K562 (cell line): ENCODE measurements at regions not wholly inside any gene's neighbourhood (a gene's known extent, or its start where the extent isn't known, plus 50 kb on each side); places are given as distances from the start of the nearest gene placed in this dataset.

Source experiments
- ATAC-seq: fragments of 200-7000 bp; cut with Tn5 transposase; 3 replicates; pipeline ENCODE4 v1.9.1; 2020; ENCODE audit warnings: moderate library complexity
- BruUV-seq: library from RNA; stranded (reverse); fragments of 400-500 nt; replicated peaks from 2 replicates; lab custom pipeline; 2021; lab: Mats Ljungman, UMichigan
- CTCF ChIA-PET: fragments of 300-600 bp; formaldehyde crosslinking; extraction: SDS; loops from one replicate; lab custom pipeline; 2021; ENCODE audit warnings: low intra/inter-chr PET ratio; lab: Yijun Ruan, JAX
- POLR2A ChIA-PET: fragments of 300-600, 350-650 bp; sonication (Branson Sonifier 250); formaldehyde crosslinking; extraction: SDS; loops from one replicate; lab custom pipeline; 2021; ENCODE audit warnings: antibody characterized with exemption, inconsistent platforms; lab: Yijun Ruan, JAX
- DNase-seq, 4 experiments: peaks; one replicate each; pipeline versions ENCODE4 v3.0.0 to v3.0.0-alpha.2; 2011 to 2018; ENCODE audit warnings: low spot score in 3 of 4, mixed read lengths in 3 of 4; ENCODE audit errors: extremely low read depth in 1 of 4
- FAIRE-seq: peaks from 2 replicates; lab custom pipeline; 2011; peaks lifted over from hg19 to GRCh38; lab: Jason Lieb, UNC
- H2AFZ ChIP-seq: 2 replicates; pipeline ENCODE4 v1.6.0; 2011; ENCODE audit warnings: low read depth, low read length, control low read depth, inconsistent platforms
- H3K27ac ChIP-seq: fragments of 200-600 bp; 3 replicates; pipeline ENCODE4 v1.8.0; 2011; ENCODE audit warnings: low read depth, mild to moderate bottlenecking, control low read depth, inconsistent platforms, low read length, moderate library complexity, mixed read lengths; ENCODE audit errors: extremely low read depth
- H3K27me3 ChIP-seq, 2 experiments: fragments of 300-600 bp in 1 of 2; 2 replicates in 1 of 2; 3 replicates in 1 of 2; pipeline versions ENCODE4 v1.6.0 to v1.8.0; 2011; ENCODE audit warnings: inconsistent platforms in 2 of 2, low read length in 2 of 2, mild to moderate bottlenecking in 1 of 2, mixed read lengths in 1 of 2, moderate library complexity in 1 of 2; ENCODE audit not compliant: control insufficient read depth in 2 of 2, insufficient read depth in 2 of 2
- H3K36me3 ChIP-seq: fragments of 300-600 bp; 3 replicates; pipeline ENCODE4 v1.8.0; 2011; ENCODE audit warnings: mild to moderate bottlenecking, low read length, inconsistent platforms; ENCODE audit not compliant: control insufficient read depth, insufficient read depth
- H3K4me1 ChIP-seq, 2 experiments: fragments of 200-600 bp in 1 of 2; replicated peaks in 1 of 2; 2 replicates in 1 of 2; 3 replicates in 1 of 2; pipeline versions ENCODE4 v1.5.1 to v1.8.0; 2011; ENCODE audit warnings: inconsistent platforms in 2 of 2, low read length in 2 of 2, mild to moderate bottlenecking in 1 of 2, mixed read lengths in 1 of 2, moderate library complexity in 1 of 2; ENCODE audit not compliant: control insufficient read depth in 2 of 2, insufficient read depth in 2 of 2
- H3K4me2 ChIP-seq: 2 replicates; pipeline ENCODE4 v1.6.1; 2011; ENCODE audit warnings: low read length, control low read depth, inconsistent platforms, mixed read lengths; ENCODE audit not compliant: insufficient read depth
- H3K4me3 ChIP-seq: fragments of 200-600 bp; sonication (generic), shearing (Covaris generic); 2 replicates; pipeline ENCODE4 v1.5.1; 2016; ENCODE audit warnings: control low read depth, inconsistent platforms
- H3K79me2 ChIP-seq: fragments of 200-600 bp; 3 replicates; pipeline ENCODE4 v1.8.0; 2011; ENCODE audit warnings: low read length, inconsistent platforms; ENCODE audit not compliant: control insufficient read depth, insufficient read depth
- H3K9ac ChIP-seq, 2 experiments: 2 replicates each; pipeline versions ENCODE4 v1.6.0 to v1.6.1; 2011; ENCODE audit warnings: low read depth in 2 of 2, low read length in 2 of 2, control low read depth in 1 of 2, inconsistent platforms in 1 of 2, mild to moderate bottlenecking in 1 of 2, mixed read lengths in 1 of 2; ENCODE audit not compliant: insufficient read depth in 1 of 2
- H3K9me1 ChIP-seq: one replicate; pipeline ENCODE4 v1.6.0; 2011; ENCODE audit warnings: inconsistent platforms, mild to moderate bottlenecking, low read length, moderate library complexity; ENCODE audit not compliant: control insufficient read depth, insufficient read depth
- H3K9me3 ChIP-seq: replicated peaks from 2 replicates; pipeline ENCODE4 v1.5.1; 2011; ENCODE audit warnings: low read depth, low read length, inconsistent platforms; ENCODE audit not compliant: control insufficient read depth, insufficient read depth
- H4K20me1 ChIP-seq: replicated peaks from 2 replicates; pipeline ENCODE4 v1.6.1; 2011; ENCODE audit warnings: low read length, inconsistent platforms, mixed read lengths; ENCODE audit not compliant: control insufficient read depth, insufficient read depth
- HDAC3 ChIP-seq: fragments of 450-650 bp; IDR thresholded peaks from 2 replicates; pipeline ENCODE4 v1.6.1; 2018; ENCODE audit warnings: borderline replicate concordance, mild to moderate bottlenecking, moderate library complexity; ENCODE audit not compliant: partially characterized antibody
- RB1 ChIP-seq: fragments of 450-650 bp; IDR thresholded peaks from 2 replicates; pipeline ENCODE4 v1.6.1; 2017; ENCODE audit warnings: low read depth, mild to moderate bottlenecking
- WGBS: fragments of 100-300 bp; shearing (Covaris generic); methylation state at CpG from one replicate; pipeline ENCODE4 v1.1.6; 2016; ENCODE audit warnings: low coverage, mixed read lengths; ENCODE audit not compliant: insufficient coverage; ENCODE audit errors: missing lambda C conversion rate; 5-methylcytosine and 5-hydroxymethylcytosine counted together
- in situ Hi-C: fragments of 300-500 bp; cut with MboI; formaldehyde crosslinking; loops from 4 replicates; pipeline ENCODE4 v1.15.0; 2018; ENCODE audit warnings: inconsistent platforms, mixed read lengths
- intact Hi-C: fragments of 100-400 bp; cut with micrococcal nuclease; formaldehyde crosslinking; loops from 2 replicates; pipeline ENCODE4 v1.14.2; 2022
- TF ChIP-seq, protein P1 (sequence below): fragments of 450-650 bp; IDR thresholded peaks from one replicate; pipeline ENCODE4 v1.6.1; 2018; ENCODE audit warnings: mild to moderate bottlenecking, moderate library complexity; ENCODE audit not compliant: partially characterized antibody
- TF ChIP-seq, protein P2 (sequence below): sonication (generic); formaldehyde crosslinking; IDR thresholded peaks from 2 replicates; pipeline ENCODE4 v1.9.0; 2022; ENCODE audit warnings: mild to moderate bottlenecking, missing genetic modification reagents
- TF ChIP-seq, protein P3 (sequence below): fragments of 450-650 bp; IDR thresholded peaks from 2 replicates; pipeline ENCODE4 v1.6.1; 2018; ENCODE audit not compliant: partially characterized antibody
- TF ChIP-seq, protein P4 (sequence below): sonication (generic); formaldehyde crosslinking; IDR thresholded peaks from 2 replicates; pipeline ENCODE4 v1.8.0; 2022; ENCODE audit warnings: mild to moderate bottlenecking, missing genetic modification reagents, borderline replicate concordance
- TF ChIP-seq, protein P5 (sequence below): fragments of 250-450 bp; sonication (Bioruptor Pico); IDR thresholded peaks from 2 replicates; pipeline ENCODE4 v1.5.0; 2021
- TF ChIP-seq, protein P6 (sequence below): fragments of 250-450 bp; sonication (Bioruptor Pico); IDR thresholded peaks from 2 replicates; pipeline ENCODE4 v1.5.0; 2021; ENCODE audit warnings: mild to moderate bottlenecking, borderline replicate concordance

DNA sequence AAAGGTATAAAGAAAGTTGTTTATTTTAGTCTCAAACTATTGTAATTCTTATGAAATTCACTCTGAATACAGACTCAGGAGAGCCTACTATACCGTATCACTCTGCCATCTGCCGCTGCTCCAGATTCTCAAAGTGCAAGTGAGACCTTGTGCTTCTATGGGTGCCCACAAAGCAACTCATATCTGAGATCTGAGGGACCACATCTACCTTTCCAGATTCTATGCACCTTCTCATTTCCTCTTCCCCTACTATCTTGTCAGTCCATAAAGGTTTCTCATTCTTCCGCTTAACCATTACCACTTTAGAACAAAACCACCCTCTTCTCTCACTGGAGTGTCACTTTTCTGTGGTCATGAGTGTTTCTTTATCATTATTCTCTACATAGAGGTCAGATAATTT lies 1236.9 kb downstream of the DIAPH3 start:
- in situ Hi-C loops = no loop called here
- Histone ChIP-seq H4K20me1 (no peaks in the 10 kb centered on the region), H3K4me3 (no peak overlapping the region), H3K36me3 (no peaks in the 10 kb centered on the region), H3K79me2 (no peaks in the 10 kb centered on the region), H3K9me1 (no peaks in the 10 kb centered on the region), H3K4me1 (no peaks in the 10 kb centered on the region), H3K27ac (no peak overlapping the region), H3K4me2 (no peak overlapping the region), H3K27me3 (no peaks in the 10 kb centered on the region), H3K9ac (no peak overlapping the region), H3K9me3 (no peaks in the 10 kb centered on the region), H2AFZ (no peak overlapping the region)
- no TSS peak for BruUV-seq
- ATAC-seq (no peak), FAIRE-seq (no peak), DNase-seq (no peak)
- ChIA-PET POLR2A (no interaction called here), CTCF (no interaction called here)
- whole genome bisulfite sequencing = 3% methylated on average over 3 of the region's 3 CpGs
- intact Hi-C loops = no loop called here
- TF ChIP-seq, protein P1, sequence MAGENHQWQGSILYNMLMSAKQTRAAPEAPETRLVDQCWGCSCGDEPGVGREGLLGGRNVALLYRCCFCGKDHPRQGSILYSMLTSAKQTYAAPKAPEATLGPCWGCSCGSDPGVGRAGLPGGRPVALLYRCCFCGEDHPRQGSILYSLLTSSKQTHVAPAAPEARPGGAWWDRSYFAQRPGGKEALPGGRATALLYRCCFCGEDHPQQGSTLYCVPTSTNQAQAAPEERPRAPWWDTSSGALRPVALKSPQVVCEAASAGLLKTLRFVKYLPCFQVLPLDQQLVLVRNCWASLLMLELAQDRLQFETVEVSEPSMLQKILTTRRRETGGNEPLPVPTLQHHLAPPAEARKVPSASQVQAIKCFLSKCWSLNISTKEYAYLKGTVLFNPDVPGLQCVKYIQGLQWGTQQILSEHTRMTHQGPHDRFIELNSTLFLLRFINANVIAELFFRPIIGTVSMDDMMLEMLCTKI = no peak
- TF ChIP-seq, protein P2, sequence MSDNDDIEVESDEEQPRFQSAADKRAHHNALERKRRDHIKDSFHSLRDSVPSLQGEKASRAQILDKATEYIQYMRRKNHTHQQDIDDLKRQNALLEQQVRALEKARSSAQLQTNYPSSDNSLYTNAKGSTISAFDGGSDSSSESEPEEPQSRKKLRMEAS = no peak
- TF ChIP-seq HDAC3 = no peak
- TF ChIP-seq, protein P3, sequence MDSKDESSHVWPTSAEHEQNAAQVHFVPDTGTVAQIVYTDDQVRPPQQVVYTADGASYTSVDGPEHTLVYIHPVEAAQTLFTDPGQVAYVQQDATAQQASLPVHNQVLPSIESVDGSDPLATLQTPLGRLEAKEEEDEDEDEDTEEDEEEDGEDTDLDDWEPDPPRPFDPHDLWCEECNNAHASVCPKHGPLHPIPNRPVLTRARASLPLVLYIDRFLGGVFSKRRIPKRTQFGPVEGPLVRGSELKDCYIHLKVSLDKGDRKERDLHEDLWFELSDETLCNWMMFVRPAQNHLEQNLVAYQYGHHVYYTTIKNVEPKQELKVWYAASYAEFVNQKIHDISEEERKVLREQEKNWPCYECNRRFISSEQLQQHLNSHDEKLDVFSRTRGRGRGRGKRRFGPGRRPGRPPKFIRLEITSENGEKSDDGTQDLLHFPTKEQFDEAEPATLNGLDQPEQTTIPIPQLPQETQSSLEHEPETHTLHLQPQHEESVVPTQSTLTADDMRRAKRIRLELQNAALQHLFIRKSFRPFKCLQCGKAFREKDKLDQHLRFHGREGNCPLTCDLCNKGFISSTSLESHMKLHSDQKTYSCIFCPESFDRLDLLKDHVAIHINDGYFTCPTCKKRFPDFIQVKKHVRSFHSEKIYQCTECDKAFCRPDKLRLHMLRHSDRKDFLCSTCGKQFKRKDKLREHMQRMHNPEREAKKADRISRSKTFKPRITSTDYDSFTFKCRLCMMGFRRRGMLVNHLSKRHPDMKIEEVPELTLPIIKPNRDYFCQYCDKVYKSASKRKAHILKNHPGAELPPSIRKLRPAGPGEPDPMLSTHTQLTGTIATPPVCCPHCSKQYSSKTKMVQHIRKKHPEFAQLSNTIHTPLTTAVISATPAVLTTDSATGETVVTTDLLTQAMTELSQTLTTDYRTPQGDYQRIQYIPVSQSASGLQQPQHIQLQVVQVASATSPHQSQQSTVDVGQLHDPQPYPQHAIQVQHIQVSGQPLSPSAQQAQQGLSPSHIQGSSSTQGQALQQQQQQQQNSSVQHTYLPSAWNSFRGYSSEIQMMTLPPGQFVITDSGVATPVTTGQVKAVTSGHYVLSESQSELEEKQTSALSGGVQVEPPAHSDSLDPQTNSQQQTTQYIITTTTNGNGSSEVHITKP = no peak
- no peak for TF ChIP-seq RB1
- TF ChIP-seq, protein P4, sequence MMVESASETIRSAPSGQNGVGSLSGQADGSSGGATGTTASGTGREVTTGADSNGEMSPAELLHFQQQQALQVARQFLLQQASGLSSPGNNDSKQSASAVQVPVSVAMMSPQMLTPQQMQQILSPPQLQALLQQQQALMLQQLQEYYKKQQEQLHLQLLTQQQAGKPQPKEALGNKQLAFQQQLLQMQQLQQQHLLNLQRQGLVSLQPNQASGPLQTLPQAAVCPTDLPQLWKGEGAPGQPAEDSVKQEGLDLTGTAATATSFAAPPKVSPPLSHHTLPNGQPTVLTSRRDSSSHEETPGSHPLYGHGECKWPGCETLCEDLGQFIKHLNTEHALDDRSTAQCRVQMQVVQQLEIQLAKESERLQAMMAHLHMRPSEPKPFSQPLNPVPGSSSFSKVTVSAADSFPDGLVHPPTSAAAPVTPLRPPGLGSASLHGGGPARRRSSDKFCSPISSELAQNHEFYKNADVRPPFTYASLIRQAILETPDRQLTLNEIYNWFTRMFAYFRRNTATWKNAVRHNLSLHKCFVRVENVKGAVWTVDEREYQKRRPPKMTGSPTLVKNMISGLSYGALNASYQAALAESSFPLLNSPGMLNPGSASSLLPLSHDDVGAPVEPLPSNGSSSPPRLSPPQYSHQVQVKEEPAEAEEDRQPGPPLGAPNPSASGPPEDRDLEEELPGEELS (CRISPR knock-in tag) = no peak
- TF ChIP-seq, protein P5, sequence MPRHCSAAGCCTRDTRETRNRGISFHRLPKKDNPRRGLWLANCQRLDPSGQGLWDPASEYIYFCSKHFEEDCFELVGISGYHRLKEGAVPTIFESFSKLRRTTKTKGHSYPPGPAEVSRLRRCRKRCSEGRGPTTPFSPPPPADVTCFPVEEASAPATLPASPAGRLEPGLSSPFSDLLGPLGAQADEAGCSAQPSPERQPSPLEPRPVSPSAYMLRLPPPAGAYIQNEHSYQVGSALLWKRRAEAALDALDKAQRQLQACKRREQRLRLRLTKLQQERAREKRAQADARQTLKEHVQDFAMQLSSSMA (CRISPR knock-in tag) = no peak
- TF ChIP-seq, protein P6, sequence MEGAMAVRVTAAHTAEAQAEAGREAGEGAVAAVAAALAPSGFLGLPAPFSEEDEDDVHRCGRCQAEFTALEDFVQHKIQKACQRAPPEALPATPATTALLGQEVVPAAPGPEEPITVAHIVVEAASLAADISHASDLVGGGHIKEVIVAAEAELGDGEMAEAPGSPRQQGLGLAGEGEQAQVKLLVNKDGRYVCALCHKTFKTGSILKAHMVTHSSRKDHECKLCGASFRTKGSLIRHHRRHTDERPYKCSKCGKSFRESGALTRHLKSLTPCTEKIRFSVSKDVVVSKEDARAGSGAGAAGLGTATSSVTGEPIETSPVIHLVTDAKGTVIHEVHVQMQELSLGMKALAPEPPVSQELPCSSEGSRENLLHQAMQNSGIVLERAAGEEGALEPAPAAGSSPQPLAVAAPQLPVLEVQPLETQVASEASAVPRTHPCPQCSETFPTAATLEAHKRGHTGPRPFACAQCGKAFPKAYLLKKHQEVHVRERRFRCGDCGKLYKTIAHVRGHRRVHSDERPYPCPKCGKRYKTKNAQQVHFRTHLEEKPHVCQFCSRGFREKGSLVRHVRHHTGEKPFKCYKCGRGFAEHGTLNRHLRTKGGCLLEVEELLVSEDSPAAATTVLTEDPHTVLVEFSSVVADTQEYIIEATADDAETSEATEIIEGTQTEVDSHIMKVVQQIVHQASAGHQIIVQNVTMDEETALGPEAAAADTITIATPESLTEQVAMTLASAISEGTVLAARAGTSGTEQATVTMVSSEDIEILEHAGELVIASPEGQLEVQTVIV (CRISPR knock-in tag) = no peak
